ENCODE measurements at regions not wholly inside any gene's neighbourhood (a gene's known extent, or its start where the extent isn't known, plus 50 kb on each side); places are given as distances from the start of the nearest gene placed in this dataset.

DNA sequence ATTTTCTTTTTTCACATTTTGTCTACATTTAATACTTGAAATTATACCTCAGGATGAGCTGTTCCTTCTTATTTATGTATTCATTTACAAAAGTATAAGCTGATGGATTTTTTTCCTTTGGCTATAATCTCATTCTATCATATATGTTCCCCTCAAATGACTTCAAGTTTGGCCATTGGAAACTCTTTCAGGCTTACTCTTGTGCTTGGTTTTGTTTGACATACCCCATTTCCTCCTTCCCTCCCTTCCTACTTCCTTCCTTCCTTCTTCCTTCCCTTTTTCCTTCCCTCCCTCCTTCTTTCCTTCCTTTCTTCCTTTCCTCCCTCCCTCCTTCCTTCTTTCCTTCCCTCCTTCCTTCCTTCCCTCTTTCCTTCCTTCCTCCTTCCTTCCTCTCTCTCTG lies 697.1 kb upstream of the ARPP21 start:
- TF ChIP-seq, protein P1, sequence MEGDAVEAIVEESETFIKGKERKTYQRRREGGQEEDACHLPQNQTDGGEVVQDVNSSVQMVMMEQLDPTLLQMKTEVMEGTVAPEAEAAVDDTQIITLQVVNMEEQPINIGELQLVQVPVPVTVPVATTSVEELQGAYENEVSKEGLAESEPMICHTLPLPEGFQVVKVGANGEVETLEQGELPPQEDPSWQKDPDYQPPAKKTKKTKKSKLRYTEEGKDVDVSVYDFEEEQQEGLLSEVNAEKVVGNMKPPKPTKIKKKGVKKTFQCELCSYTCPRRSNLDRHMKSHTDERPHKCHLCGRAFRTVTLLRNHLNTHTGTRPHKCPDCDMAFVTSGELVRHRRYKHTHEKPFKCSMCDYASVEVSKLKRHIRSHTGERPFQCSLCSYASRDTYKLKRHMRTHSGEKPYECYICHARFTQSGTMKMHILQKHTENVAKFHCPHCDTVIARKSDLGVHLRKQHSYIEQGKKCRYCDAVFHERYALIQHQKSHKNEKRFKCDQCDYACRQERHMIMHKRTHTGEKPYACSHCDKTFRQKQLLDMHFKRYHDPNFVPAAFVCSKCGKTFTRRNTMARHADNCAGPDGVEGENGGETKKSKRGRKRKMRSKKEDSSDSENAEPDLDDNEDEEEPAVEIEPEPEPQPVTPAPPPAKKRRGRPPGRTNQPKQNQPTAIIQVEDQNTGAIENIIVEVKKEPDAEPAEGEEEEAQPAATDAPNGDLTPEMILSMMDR (IDR thresholded peaks at IDR 0.05; ENCODE audit: insufficient read depth, low read length): no peak
- no peak overlapping the region for H3K4me3 ChIP-seq (ENCODE audit: low read depth, low read length)

DNA sequence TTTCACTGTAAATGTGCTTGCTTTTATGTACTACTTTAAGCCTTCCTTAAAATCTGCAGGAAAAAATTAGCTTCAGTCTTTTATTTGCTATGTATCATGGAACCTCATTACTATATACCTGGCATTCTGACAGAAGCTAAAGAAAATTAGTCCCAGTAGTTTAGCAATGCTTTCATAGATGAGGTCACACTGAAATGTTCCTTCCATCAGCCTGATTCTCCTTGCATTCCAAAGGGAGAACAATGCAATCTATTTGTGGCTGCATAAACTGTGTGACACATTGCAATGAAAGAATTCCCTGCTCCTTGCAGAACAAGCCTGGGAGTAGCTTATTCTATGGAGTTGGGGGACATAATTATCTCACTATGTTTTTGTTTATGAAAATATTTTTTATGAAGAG lies 691.5 kb upstream of the ARPP21 start:
- H3K4me3 ChIP-seq (ENCODE audit: low read depth, low read length): no peak overlapping the region
- DNase-seq (ENCODE audit: low read depth): peak; percentile 14
- TF ChIP-seq, protein P1 (IDR thresholded peaks at IDR 0.05; ENCODE audit: insufficient read depth, low read length): no peak

More for the DNA sequence above, 697.1 kb upstream of the ARPP21 start:
- no peak for DNase-seq (ENCODE audit: low read depth)

DNA sequence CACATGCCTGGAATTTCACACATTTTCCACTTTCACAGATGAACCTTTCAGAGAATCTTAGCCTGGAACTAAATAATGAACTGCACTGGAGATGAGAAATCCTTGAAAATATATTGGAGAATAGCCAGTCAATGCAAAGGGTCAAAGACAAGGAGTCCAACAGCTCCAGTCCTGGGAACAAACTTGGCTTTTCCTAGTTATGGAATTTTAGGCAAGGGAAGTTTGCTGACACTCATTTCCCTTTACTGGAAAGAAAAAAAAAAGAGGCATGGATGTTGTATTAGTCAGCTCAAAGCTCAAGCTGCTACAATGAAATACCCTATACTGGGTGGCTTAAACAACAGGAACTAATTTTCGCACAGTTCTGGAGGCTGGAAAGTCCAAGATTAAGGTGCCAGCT lies 690.8 kb upstream of the ARPP21 start:
- no peak overlapping the region for H3K4me3 ChIP-seq (ENCODE audit: low read depth, low read length)
- TF ChIP-seq, protein P1 (IDR thresholded peaks at IDR 0.05; ENCODE audit: insufficient read depth, low read length): no peak
- DNase-seq (ENCODE audit: low read depth): peak; percentile 1

DNA sequence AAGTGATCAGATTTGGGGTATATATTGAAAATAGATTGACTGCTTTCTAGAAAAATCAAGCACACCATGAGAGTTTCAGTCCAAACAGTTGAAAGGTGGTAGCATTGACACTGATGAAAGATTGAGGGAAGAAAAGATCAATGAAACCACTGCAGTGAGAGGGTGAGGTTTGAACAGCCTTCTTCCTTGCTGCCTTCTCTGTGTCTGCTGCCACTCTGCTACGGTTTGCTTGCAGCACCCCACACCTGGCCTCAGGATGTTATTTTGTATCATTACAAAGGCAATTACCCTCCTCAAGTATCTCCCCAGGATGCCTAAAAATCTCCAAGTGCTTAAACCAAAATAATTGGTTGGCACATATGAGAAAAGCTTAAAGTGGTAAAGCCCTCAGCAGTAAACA lies 683.6 kb upstream of the ARPP21 start:
- TF ChIP-seq, protein P1 (IDR thresholded peaks at IDR 0.05; ENCODE audit: insufficient read depth, low read length): no peak
- no peak for DNase-seq (ENCODE audit: low read depth)
- no peak overlapping the region for H3K4me3 ChIP-seq (ENCODE audit: low read depth, low read length)

DNA sequence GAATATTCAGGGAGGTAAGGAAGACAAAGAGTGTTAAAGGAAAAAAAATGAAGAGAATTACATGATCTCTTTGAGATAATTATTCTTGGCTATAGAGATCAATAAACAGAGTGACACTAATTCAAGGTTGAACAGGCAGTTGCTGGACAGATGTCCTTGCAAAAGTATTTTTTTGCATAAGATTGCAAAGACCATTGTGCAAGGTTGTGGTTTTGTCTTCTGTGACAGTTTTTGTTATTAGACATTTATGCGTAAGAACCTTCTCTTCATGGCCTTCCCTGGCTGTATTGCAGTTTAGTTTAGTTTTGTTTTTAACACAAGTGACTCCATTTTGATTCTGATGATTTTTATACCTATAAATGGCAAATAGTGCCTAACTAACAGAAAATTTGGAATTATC lies 682.8 kb upstream of the ARPP21 start:
- TF ChIP-seq, protein P1 (IDR thresholded peaks at IDR 0.05; ENCODE audit: insufficient read depth, low read length): no peak
- H3K4me3 ChIP-seq (ENCODE audit: low read depth, low read length): no peak overlapping the region
- DNase-seq (ENCODE audit: low read depth): no peak

DNA sequence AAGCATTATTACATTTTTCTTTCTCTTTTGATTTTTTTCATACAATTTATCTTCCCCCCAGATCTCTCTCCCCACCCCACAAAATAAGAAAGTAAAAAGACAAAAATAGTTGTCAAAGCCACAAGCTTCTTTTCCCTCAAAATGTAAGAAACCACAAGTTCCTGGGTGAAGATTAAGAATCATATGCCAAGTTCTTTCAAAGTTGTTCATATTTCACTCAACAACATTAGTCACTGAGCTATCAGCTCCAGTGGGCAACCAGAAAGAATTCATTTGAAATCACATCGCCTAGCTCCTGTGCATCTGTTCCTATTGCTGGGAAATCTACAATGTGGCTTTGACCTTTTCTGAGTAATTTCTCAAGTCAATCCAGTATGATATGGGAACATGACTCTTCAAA lies 681.6 kb upstream of the ARPP21 start:
- no peak for DNase-seq (ENCODE audit: low read depth)
- TF ChIP-seq, protein P1 (IDR thresholded peaks at IDR 0.05; ENCODE audit: insufficient read depth, low read length): no peak
- H3K4me3 ChIP-seq (ENCODE audit: low read depth, low read length): no peak overlapping the region

DNA sequence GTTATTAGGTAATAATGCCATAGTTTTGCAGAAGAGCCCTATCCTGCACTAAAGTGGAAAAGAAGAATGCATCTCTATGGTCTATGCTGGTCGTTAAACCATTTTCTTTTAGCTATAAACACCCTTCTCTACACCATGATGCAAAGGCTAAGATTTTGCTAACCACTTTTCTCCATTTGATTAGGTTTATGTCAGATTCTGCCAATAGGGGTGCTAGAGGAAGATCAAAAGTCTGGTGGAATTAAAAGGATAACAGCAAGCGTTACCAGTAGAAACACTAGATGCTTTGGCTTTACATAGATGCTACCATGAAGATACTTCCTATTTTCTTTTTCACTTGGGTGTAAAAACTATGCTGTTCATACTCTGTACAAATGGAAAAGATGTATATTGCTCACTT lies 669.8 kb upstream of the ARPP21 start:
- no peak for DNase-seq (ENCODE audit: low read depth)
- H3K4me3 ChIP-seq (ENCODE audit: low read depth, low read length): no peak overlapping the region
- TF ChIP-seq, protein P1 (IDR thresholded peaks at IDR 0.05; ENCODE audit: insufficient read depth, low read length): no peak
